ENCODE measurements at regions not wholly inside any gene's neighbourhood (a gene's known extent, or its start where the extent isn't known, plus 50 kb on each side); places are given as distances from the start of the nearest gene placed in this dataset.
A peak's percentile ranks its signal among the peaks of the same experiment; 100 is the strongest.

GRCh38 chr12:91609283-91609682, 426.7 kb upstream of the DCN start:
- Histone ChIP-seq H3K36me3 (ENCODE audit: control insufficient read depth, insufficient read depth, low read length, severe bottlenecking) (no peaks in the 10 kb centered on the region), H3K4me1 (ENCODE audit: control insufficient read depth, insufficient read depth, low read length) (no peaks in the 10 kb centered on the region), H3K9me3 (ENCODE audit: control insufficient read depth, low read length) (no peaks in the 10 kb centered on the region), H3K4me3 (ENCODE audit: low read length) (no peak overlapping the region), H3K27me3 (replicated peaks; ENCODE audit: control insufficient read depth, insufficient read depth, low read length) (no peaks in the 10 kb centered on the region), H3K9ac (ENCODE audit: low read length) (no peak overlapping the region)
- DNase-seq (ENCODE audit: low read depth) = no peak

- peak; percentile 63 for DNase-seq (ENCODE audit: low read depth)
Measured at GRCh38 chr12:91608542-91608941, 425.9 kb upstream of the DCN start.

GRCh38 chr12:91606662-91607377, 424.2 kb upstream of the DCN start:
- no peaks in the 10 kb centered on the region for H3K9me3 ChIP-seq (ENCODE audit: control insufficient read depth, low read length)
- H3K36me3 ChIP-seq (ENCODE audit: control insufficient read depth, insufficient read depth, low read length, severe bottlenecking) = no peaks in the 10 kb centered on the region
- H3K4me1 ChIP-seq (ENCODE audit: control insufficient read depth, insufficient read depth, low read length) = no peaks in the 10 kb centered on the region
- no peak for DNase-seq (ENCODE audit: low read depth)
- H3K9ac ChIP-seq (ENCODE audit: low read length) = no peak overlapping the region
- no peaks in the 10 kb centered on the region for H3K27me3 ChIP-seq (replicated peaks; ENCODE audit: control insufficient read depth, insufficient read depth, low read length)
- H3K4me3 ChIP-seq (ENCODE audit: low read length) = no peak overlapping the region

More at GRCh38 chr12:91608542-91608941, 425.9 kb upstream of the DCN start:
- H3K4me1 ChIP-seq (ENCODE audit: control insufficient read depth, insufficient read depth, low read length) = no peaks in the 10 kb centered on the region
- H3K4me3 ChIP-seq (ENCODE audit: low read length) = no peak overlapping the region
- H3K27me3 ChIP-seq (replicated peaks; ENCODE audit: control insufficient read depth, insufficient read depth, low read length) = no peaks in the 10 kb centered on the region
- no peaks in the 10 kb centered on the region for H3K36me3 ChIP-seq (ENCODE audit: control insufficient read depth, insufficient read depth, low read length, severe bottlenecking)
- no peak overlapping the region for H3K9ac ChIP-seq (ENCODE audit: low read length)
- H3K9me3 ChIP-seq (ENCODE audit: control insufficient read depth, low read length) = no peaks in the 10 kb centered on the region

GRCh38 chr12:91604897-91605296, 422.3 kb upstream of the DCN start:
- Histone ChIP-seq H3K4me1 (ENCODE audit: control insufficient read depth, insufficient read depth, low read length) (no peaks in the 10 kb centered on the region), H3K4me3 (ENCODE audit: low read length) (no peak overlapping the region), H3K27me3 (replicated peaks; ENCODE audit: control insufficient read depth, insufficient read depth, low read length) (no peaks in the 10 kb centered on the region), H3K36me3 (ENCODE audit: control insufficient read depth, insufficient read depth, low read length, severe bottlenecking) (no peaks in the 10 kb centered on the region), H3K9me3 (ENCODE audit: control insufficient read depth, low read length) (no peaks in the 10 kb centered on the region), H3K9ac (ENCODE audit: low read length) (no peak overlapping the region)
- peak; percentile 10 for DNase-seq (ENCODE audit: low read depth)

- peaks cover 4% of the 10 kb centered on the region for H3K9me3 ChIP-seq (ENCODE audit: control insufficient read depth, low read length)
- no peak overlapping the region for H3K9ac ChIP-seq (ENCODE audit: low read length)
- no peak overlapping the region for H3K4me3 ChIP-seq (ENCODE audit: low read length)
- no peak for DNase-seq (ENCODE audit: low read depth)
- H3K36me3 ChIP-seq (ENCODE audit: control insufficient read depth, insufficient read depth, low read length, severe bottlenecking) = no peaks in the 10 kb centered on the region
- H3K4me1 ChIP-seq (ENCODE audit: control insufficient read depth, insufficient read depth, low read length) = no peaks in the 10 kb centered on the region
- H3K27me3 ChIP-seq (replicated peaks; ENCODE audit: control insufficient read depth, insufficient read depth, low read length) = no peaks in the 10 kb centered on the region
Measured at GRCh38 chr12:91603060-91603459, 420.4 kb upstream of the DCN start.

- no peaks in the 10 kb centered on the region for H3K27me3 ChIP-seq (replicated peaks; ENCODE audit: control insufficient read depth, insufficient read depth, low read length)
- H3K4me3 ChIP-seq (ENCODE audit: low read length) = no peak overlapping the region
- H3K36me3 ChIP-seq (ENCODE audit: control insufficient read depth, insufficient read depth, low read length, severe bottlenecking) = no peaks in the 10 kb centered on the region
- H3K9ac ChIP-seq (ENCODE audit: low read length) = no peak overlapping the region
- DNase-seq (ENCODE audit: low read depth) = no peak
- H3K9me3 ChIP-seq (ENCODE audit: control insufficient read depth, low read length) = peaks cover 4% of the 10 kb centered on the region
- no peaks in the 10 kb centered on the region for H3K4me1 ChIP-seq (ENCODE audit: control insufficient read depth, insufficient read depth, low read length)
Measured at GRCh38 chr12:91601054-91601453, 418.4 kb upstream of the DCN start.

GRCh38 chr12:91594715-91595114, 412.1 kb upstream of the DCN start:
- H3K4me1 ChIP-seq (ENCODE audit: control insufficient read depth, insufficient read depth, low read length) = no peaks in the 10 kb centered on the region
- H3K9ac ChIP-seq (ENCODE audit: low read length) = no peak overlapping the region
- H3K36me3 ChIP-seq (ENCODE audit: control insufficient read depth, insufficient read depth, low read length, severe bottlenecking) = no peaks in the 10 kb centered on the region
- no peaks in the 10 kb centered on the region for H3K27me3 ChIP-seq (replicated peaks; ENCODE audit: control insufficient read depth, insufficient read depth, low read length)
- peaks cover 4% of the 10 kb centered on the region for H3K9me3 ChIP-seq (ENCODE audit: control insufficient read depth, low read length)
- H3K4me3 ChIP-seq (ENCODE audit: low read length) = no peak overlapping the region
- no peak for DNase-seq (ENCODE audit: low read depth)

- Histone ChIP-seq H3K27me3 (replicated peaks; ENCODE audit: control insufficient read depth, insufficient read depth, low read length) (no peaks in the 10 kb centered on the region), H3K9me3 (ENCODE audit: control insufficient read depth, low read length) (no peaks in the 10 kb centered on the region), H3K4me3 (ENCODE audit: low read length) (no peak overlapping the region), H3K9ac (ENCODE audit: low read length) (no peak overlapping the region), H3K36me3 (ENCODE audit: control insufficient read depth, insufficient read depth, low read length, severe bottlenecking) (no peaks in the 10 kb centered on the region), H3K4me1 (ENCODE audit: control insufficient read depth, insufficient read depth, low read length) (no peaks in the 10 kb centered on the region)
- DNase-seq (ENCODE audit: low read depth) = no peak
Measured at GRCh38 chr12:91591639-91591987, 409.0 kb upstream of the DCN start.

- no peaks in the 10 kb centered on the region for H3K4me1 ChIP-seq (ENCODE audit: control insufficient read depth, insufficient read depth, low read length)
Measured at GRCh38 chr12:91590966-91591638, 408.5 kb upstream of the DCN start.

GRCh38 chr12:91588874-91589454, 406.3 kb upstream of the DCN start:
- H3K9ac ChIP-seq (ENCODE audit: low read length) = no peak overlapping the region

More at GRCh38 chr12:91590966-91591638, 408.5 kb upstream of the DCN start:
- H3K9ac ChIP-seq (ENCODE audit: low read length) = no peak overlapping the region
- DNase-seq (ENCODE audit: low read depth) = no peak
- no peak overlapping the region for H3K4me3 ChIP-seq (ENCODE audit: low read length)
- H3K27me3 ChIP-seq (replicated peaks; ENCODE audit: control insufficient read depth, insufficient read depth, low read length) = no peaks in the 10 kb centered on the region
- H3K36me3 ChIP-seq (ENCODE audit: control insufficient read depth, insufficient read depth, low read length, severe bottlenecking) = no peaks in the 10 kb centered on the region
- H3K9me3 ChIP-seq (ENCODE audit: control insufficient read depth, low read length) = no peaks in the 10 kb centered on the region

GRCh38 chr12:91586015-91586414, 403.4 kb upstream of the DCN start:
- H3K27me3 ChIP-seq (replicated peaks; ENCODE audit: control insufficient read depth, insufficient read depth, low read length) = no peaks in the 10 kb centered on the region
- H3K9ac ChIP-seq (ENCODE audit: low read length) = no peak overlapping the region

More at GRCh38 chr12:91588874-91589454, 406.3 kb upstream of the DCN start:
- Histone ChIP-seq H3K4me1 (ENCODE audit: control insufficient read depth, insufficient read depth, low read length) (no peaks in the 10 kb centered on the region), H3K36me3 (ENCODE audit: control insufficient read depth, insufficient read depth, low read length, severe bottlenecking) (no peaks in the 10 kb centered on the region), H3K4me3 (ENCODE audit: low read length) (no peak overlapping the region), H3K9me3 (ENCODE audit: control insufficient read depth, low read length) (no peaks in the 10 kb centered on the region), H3K27me3 (replicated peaks; ENCODE audit: control insufficient read depth, insufficient read depth, low read length) (no peaks in the 10 kb centered on the region)
- DNase-seq (ENCODE audit: low read depth) = no peak

More at GRCh38 chr12:91586015-91586414, 403.4 kb upstream of the DCN start:
- H3K4me1 ChIP-seq (ENCODE audit: control insufficient read depth, insufficient read depth, low read length) = no peaks in the 10 kb centered on the region
- no peak for DNase-seq (ENCODE audit: low read depth)
- H3K9me3 ChIP-seq (ENCODE audit: control insufficient read depth, low read length) = no peaks in the 10 kb centered on the region
- H3K4me3 ChIP-seq (ENCODE audit: low read length) = no peak overlapping the region
- no peaks in the 10 kb centered on the region for H3K36me3 ChIP-seq (ENCODE audit: control insufficient read depth, insufficient read depth, low read length, severe bottlenecking)
